Muscle layer of colon (tissue), 2 donors: ENCODE measurements at regions not wholly inside any gene's neighbourhood (a gene's known extent, or its start where the extent isn't known, plus 50 kb on each side); places are given as distances from the start of the nearest gene placed in this dataset.
"Not testable (repeated sequence)": the region's sequence is repeated elsewhere in the genome, so short reads cannot be mapped to it uniquely, and the experiment has no call there.

ENCODE experiments used
- H3K27ac ChIP-seq: one replicate; pipeline ENCODE4 v1.7.0; 2013; ENCODE audit warnings: low read depth, mild to moderate bottlenecking, low read length, moderate library complexity
- H3K27me3 ChIP-seq, 2 donors: one replicate each; pipeline ENCODE4 v1.7.0; 2013; ENCODE audit warnings: low read length in 2 of 2, mild to moderate bottlenecking in 2 of 2; ENCODE audit not compliant: insufficient read depth in 2 of 2, control insufficient read depth in 1 of 2
- H3K36me3 ChIP-seq: one replicate; pipeline ENCODE4 v1.7.0; 2013; ENCODE audit warnings: mild to moderate bottlenecking, low read length; ENCODE audit not compliant: insufficient read depth
- H3K4me1 ChIP-seq: one replicate; pipeline ENCODE4 v1.7.0; 2013; ENCODE audit warnings: mild to moderate bottlenecking, low read length; ENCODE audit not compliant: insufficient read depth
- H3K4me3 ChIP-seq, 2 donors: one replicate each; pipeline ENCODE4 v1.7.0; 2013; ENCODE audit warnings: low read length in 2 of 2, low read depth in 1 of 2, mild to moderate bottlenecking in 1 of 2, moderate library complexity in 1 of 2
- H3K9ac ChIP-seq: one replicate; pipeline ENCODE4 v1.7.0; 2013; ENCODE audit warnings: low read length
- H3K9me3 ChIP-seq: one replicate; pipeline ENCODE4 v1.7.0; 2013; ENCODE audit warnings: mild to moderate bottlenecking, low read length
- donor health status: abdominal sarcoma.
- donor health status: Adenocarcinoma of cecum.

DNA sequence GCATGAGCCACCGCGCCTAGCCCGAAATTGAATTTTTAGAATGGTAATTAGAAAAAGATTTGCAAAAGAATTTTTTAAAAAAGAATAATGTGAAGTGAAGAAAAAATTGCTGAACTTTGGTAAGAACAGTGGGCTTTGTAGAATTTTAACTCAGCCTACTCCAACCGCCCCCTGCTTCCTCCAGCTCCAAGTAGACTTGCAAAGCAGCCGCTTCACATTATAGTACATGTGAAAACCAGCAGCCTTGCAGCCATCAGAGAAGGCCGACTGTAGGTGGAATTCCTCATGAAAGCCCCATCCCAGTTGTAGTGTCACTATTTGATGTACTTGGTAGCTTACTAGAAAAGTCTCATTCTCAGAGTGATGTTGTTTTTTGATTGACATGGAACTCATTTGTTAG lies 835.6 kb downstream of the TBC1D32 start:
- no peaks in the 10 kb centered on the region for H3K36me3 ChIP-seq
- no peak overlapping the region for H3K27ac ChIP-seq

DNA sequence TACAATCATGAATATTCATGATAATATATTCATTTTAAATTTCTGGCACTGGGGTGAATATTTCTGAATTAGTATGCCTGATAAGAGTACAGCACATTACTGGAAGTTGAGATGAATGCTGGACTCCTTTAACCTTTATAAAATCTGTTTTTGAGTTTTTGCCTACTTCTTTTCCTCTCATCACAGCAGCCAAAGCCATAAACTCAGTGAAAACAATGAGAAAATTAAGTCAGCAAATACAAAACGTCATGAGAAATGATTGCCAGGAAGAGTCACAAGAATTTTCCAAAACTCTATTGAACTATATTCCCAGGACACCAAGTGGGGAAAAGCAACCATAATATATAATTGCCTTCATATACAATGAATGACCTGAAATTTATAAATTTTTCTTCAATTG lies 837.6 kb downstream of the TBC1D32 start:
- Histone ChIP-seq H3K27ac (no peak overlapping the region), H3K4me3 (no peak overlapping the region), H3K9ac (no peak overlapping the region), H3K4me1 (no peaks in the 10 kb centered on the region), H3K9me3 (no peaks in the 10 kb centered on the region), H3K36me3 (no peaks in the 10 kb centered on the region), H3K27me3 (no peaks in the 10 kb centered on the region)

More for the DNA sequence above, 835.6 kb downstream of the TBC1D32 start:
- Histone ChIP-seq H3K9me3 (no peaks in the 10 kb centered on the region), H3K4me3 (no peak overlapping the region), H3K9ac (no peak overlapping the region), H3K4me1 (no peaks in the 10 kb centered on the region), H3K27me3 (no peaks in the 10 kb centered on the region)

DNA sequence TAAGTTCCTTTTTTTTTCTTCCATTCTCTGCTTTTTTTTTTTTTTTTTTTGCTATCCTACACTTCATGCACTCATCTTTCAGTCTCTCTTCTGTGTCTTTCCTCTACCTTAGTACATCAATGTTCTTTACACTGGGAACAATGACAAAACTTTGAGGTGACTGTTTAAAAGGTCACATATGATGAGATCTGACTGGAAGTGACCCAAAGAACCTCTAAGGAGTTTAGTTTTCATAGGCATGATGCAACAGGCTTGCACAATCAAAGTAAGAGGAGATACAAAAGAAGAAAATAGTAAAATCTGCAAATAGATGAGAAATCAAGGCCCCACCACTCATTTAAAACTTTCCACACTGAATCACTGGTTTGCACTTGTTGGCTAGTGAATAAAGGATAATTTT lies 840.8 kb downstream of the TBC1D32 start:
- Histone ChIP-seq H3K4me3 (no peak overlapping the region), H3K27ac (no peak overlapping the region), H3K4me1 (no peaks in the 10 kb centered on the region), H3K9me3 (no peaks in the 10 kb centered on the region), H3K27me3 (no peaks in the 10 kb centered on the region), H3K9ac (no peak overlapping the region), H3K36me3 (no peaks in the 10 kb centered on the region)

DNA sequence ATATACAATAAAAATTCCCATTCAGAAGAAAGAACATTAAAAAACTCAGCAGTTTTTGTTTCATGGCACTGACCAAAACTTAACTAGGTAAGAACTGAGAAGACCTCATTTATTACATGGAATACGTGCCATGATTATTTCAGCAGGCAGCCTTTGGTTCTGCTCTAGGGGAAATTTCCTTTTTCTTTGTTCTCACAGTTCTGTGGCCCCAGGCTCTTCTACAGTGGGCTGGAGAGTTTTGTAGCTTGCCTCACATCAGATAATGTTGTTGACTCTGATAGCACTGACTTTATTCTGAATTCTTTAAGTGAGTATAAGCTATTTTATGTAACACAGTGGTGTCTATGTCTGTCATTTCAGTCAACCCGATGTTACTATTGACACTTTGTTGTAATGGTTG lies 844.3 kb downstream of the TBC1D32 start:
- Histone ChIP-seq H3K4me1 (no peaks in the 10 kb centered on the region), H3K9me3 (no peaks in the 10 kb centered on the region), H3K27ac (no peak overlapping the region), H3K4me3 (no peak overlapping the region), H3K36me3 (no peaks in the 10 kb centered on the region), H3K27me3 (no peaks in the 10 kb centered on the region), H3K9ac (no peak overlapping the region)

DNA sequence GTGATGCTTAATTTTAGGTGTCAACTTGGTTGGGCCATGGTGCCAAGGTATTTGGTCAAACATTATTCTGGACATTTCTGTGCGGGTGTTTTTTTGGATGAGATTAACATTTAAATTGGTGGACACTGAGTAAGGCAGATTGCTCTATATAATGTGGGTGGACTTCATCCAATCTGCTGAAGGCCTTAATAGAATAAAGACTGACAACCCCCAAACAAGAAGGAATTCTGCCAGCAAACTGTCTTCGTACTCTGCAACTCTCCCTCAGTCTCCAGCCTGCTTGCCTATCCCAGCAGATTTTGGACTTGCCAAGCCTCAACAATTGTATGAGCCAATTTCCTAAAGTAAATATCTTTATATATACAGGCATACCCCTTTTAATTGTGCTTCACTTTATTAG lies 850.1 kb downstream of the TBC1D32 start:
- Histone ChIP-seq H3K27ac (no peak overlapping the region), H3K27me3 (no peaks in the 10 kb centered on the region), H3K36me3 (no peaks in the 10 kb centered on the region), H3K9ac (no peak overlapping the region), H3K4me3 (no peak overlapping the region), H3K4me1 (no peaks in the 10 kb centered on the region), H3K9me3 (no peaks in the 10 kb centered on the region)

DNA sequence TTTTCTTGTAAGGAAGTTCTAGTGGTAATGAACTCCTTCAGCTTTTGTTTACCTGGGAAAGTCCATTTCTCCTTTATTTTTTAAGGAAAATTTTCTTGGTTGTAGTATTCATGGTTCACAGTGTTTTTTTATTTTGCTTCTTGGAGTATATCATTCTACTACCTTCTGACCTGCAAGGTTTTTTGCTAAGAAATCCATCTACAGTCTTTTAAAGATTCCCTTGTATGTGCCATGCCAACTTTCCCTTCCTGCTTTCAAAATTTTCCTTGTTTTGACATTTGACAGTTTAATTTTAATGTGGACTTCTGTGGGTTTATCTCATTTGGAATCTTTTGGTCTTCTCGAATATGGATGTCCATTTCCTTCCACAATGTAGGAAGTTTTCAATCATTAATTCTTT lies 855.6 kb downstream of the TBC1D32 start:
- no peaks in the 10 kb centered on the region for H3K9me3 ChIP-seq
- H3K9ac ChIP-seq, result no peak overlapping the region
- H3K4me3 ChIP-seq, result no peak overlapping the region
- no peaks in the 10 kb centered on the region for H3K27me3 ChIP-seq
- no peaks in the 10 kb centered on the region for H3K36me3 ChIP-seq
- H3K27ac ChIP-seq, result no peak overlapping the region
- H3K4me1 ChIP-seq, result no peaks in the 10 kb centered on the region

DNA sequence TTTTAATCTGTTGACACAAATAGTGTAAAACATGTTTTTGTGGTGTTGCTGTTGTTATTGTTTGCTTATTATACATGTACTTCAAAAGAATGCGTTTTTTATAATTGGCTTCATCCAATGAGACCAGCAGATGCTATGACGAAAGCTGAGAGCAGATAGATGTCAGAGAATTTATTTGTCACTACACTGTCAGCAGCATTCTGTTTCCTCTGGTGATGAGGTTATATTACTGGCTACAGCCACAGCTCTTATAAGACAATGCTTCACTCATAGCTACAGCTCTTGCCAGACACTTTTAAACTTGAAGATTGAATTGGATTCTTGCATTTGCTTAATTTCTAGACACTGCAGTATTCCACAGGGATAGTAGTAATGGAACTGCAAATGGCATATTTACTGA lies 860.5 kb downstream of the TBC1D32 start:
- Histone ChIP-seq H3K27ac (no peak overlapping the region), H3K4me3 (no peak overlapping the region), H3K4me1 (no peaks in the 10 kb centered on the region), H3K36me3 (no peaks in the 10 kb centered on the region), H3K9ac (no peak overlapping the region), H3K9me3 (no peaks in the 10 kb centered on the region), H3K27me3 (no peaks in the 10 kb centered on the region)

DNA sequence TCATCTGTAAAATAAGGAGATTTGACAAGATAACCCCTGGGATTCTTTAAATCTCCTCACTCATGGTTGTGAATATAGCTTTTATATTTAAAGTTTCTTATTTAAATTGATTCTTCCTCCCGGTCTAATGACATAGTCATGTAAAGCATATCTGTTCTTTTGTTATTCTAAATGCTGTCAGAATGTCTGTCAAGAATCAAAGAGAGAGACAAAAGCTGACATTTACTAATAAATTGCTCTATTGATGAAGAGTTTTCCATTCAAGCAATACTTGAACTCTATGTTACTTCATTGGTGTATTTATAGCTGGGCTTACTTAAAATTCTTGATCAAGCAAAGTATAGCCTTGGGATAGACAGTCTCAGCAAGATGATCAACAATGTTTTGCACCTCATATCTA lies 865.8 kb downstream of the TBC1D32 start:
- no peaks in the 10 kb centered on the region for H3K36me3 ChIP-seq

DNA sequence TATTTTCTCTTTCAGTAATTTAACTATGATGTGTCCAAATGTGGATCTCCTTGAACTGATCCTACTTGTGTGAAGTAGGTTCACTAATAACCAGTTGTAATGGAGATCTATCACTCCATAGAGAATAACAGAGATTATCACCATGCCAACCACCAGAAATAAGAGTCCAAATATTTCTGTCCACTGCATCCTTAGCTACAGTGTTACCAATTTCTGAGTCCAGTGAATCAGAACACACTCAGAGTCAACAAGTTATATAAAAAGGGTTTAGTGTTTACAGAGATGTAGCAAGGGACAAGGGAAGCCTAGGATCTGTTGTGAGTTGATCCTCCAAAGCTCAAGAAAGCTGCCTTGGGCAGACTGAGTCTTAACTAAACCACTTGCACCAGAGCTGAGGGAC lies 882.8 kb downstream of the TBC1D32 start:
- no peaks in the 10 kb centered on the region for H3K36me3 ChIP-seq
- H3K4me3 ChIP-seq, result no peak overlapping the region
- no peaks in the 10 kb centered on the region for H3K27me3 ChIP-seq
- H3K9me3 ChIP-seq, result no peaks in the 10 kb centered on the region
- no peaks in the 10 kb centered on the region for H3K4me1 ChIP-seq
- no peak overlapping the region for H3K9ac ChIP-seq
- H3K27ac ChIP-seq, result no peak overlapping the region

More for the DNA sequence above, 865.8 kb downstream of the TBC1D32 start:
- no peak overlapping the region for H3K9ac ChIP-seq
- no peaks in the 10 kb centered on the region for H3K27me3 ChIP-seq
- no peaks in the 10 kb centered on the region for H3K4me1 ChIP-seq
- H3K27ac ChIP-seq, result no peak overlapping the region
- H3K9me3 ChIP-seq, result no peaks in the 10 kb centered on the region
- no peak overlapping the region for H3K4me3 ChIP-seq

DNA sequence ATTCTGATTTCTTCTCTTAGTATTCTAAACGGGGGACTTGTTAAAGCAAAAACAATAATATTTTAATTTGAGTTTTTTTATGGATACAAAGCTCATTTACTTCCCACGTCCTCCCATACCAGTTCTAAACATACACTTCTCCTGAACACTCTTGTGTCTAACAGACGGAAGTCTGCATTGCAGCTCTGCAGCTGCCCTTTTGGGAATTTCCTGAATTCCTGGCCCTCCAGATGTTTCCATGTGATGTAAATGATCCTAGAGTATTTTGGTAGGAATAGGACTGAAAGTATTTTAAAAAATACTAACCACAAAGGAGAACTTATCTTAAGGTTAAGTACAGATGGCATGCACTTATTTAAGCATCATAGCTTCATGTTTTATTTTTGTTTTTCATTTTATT lies 886.7 kb downstream of the TBC1D32 start:
- H3K9me3 ChIP-seq, result no peaks in the 10 kb centered on the region
- no peak overlapping the region for H3K27ac ChIP-seq
- H3K4me3 ChIP-seq, result no peak overlapping the region
- H3K4me1 ChIP-seq, result no peaks in the 10 kb centered on the region
- no peak overlapping the region for H3K9ac ChIP-seq
- H3K36me3 ChIP-seq, result no peaks in the 10 kb centered on the region
- H3K27me3 ChIP-seq, result no peaks in the 10 kb centered on the region

DNA sequence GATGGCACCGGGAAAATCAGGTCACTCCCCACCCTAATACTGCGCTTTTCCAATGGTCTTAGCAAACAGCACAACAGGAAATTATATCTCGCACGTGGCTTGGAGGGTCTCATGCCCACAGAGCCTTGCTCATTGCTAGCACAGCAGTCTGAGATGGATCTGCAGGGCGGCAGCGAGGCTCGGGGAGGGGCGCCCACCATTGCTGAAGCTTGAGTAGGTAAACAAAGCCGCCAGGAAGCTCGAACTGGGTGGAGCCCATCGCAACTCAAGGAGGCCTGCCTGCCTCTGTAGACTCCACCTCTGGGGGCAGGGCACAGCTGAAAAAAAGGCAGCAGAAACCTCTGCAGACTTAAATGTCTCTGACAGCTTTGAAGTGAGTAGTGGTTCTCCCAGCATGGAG lies 901.4 kb downstream of the TBC1D32 start:
- H3K4me3 ChIP-seq, H3K36me3 ChIP-seq, H3K4me1 ChIP-seq, H3K9ac ChIP-seq, H3K9me3 ChIP-seq, H3K27ac ChIP-seq, H3K27me3 ChIP-seq: not testable (repeated sequence)

DNA sequence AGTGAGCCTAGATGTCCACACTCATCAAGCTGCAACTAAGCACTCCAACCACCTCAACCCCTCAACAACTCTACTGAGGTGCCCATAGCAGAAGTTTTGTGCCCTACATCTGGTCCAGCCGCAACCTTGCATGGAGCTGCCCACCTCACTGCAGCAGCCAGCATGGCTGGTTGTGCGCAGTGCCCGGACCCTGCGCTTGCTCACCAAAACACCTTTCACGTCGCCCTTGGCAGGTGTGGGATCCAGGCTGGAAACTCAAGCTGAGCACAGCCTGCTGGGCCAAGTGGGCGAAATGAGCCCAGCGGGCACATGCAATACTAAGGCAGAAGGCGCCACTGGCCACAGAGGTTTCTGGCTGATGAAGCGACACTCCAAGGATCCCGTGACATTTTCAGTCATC lies 902.4 kb downstream of the TBC1D32 start:
- H3K9me3 ChIP-seq, result no peaks in the 10 kb centered on the region
- no peak overlapping the region for H3K27ac ChIP-seq
- H3K9ac ChIP-seq, result no peak overlapping the region

More for the DNA sequence above, 902.4 kb downstream of the TBC1D32 start:
- no peaks in the 10 kb centered on the region for H3K27me3 ChIP-seq
- no peaks in the 10 kb centered on the region for H3K36me3 ChIP-seq
- no peak overlapping the region for H3K4me3 ChIP-seq
- H3K4me1 ChIP-seq, result no peaks in the 10 kb centered on the region
